ENCODE measurements at regions not wholly inside any gene's neighbourhood (a gene's known extent, or its start where the extent isn't known, plus 50 kb on each side); places are given as distances from the start of the nearest gene placed in this dataset.

GRCh38 chr2:150585221-150585971, 97.9 kb upstream of the RND3 start:
- DNase-seq (ENCODE audit: low spot score): no peak

GRCh38 chr2:150584081-150584480, 96.6 kb upstream of the RND3 start:
- no peak for DNase-seq (ENCODE audit: low spot score)

GRCh38 chr2:150581717-150582472, 94.4 kb upstream of the RND3 start:
- DNase-seq (ENCODE audit: low spot score): no peak

- DNase-seq (ENCODE audit: low spot score): no peak
Measured at GRCh38 chr2:150578481-150578880, 91.0 kb upstream of the RND3 start.

- no peak for DNase-seq (ENCODE audit: low spot score)
Measured at GRCh38 chr2:150575861-150576260, 88.4 kb upstream of the RND3 start.

- DNase-seq (ENCODE audit: low spot score): no peak
Measured at GRCh38 chr2:150572961-150573395, 85.5 kb upstream of the RND3 start.

- no peak for DNase-seq (ENCODE audit: low spot score)
Measured at GRCh38 chr2:150572194-150572766, 84.8 kb upstream of the RND3 start.

GRCh38 chr2:150571121-150571520, 83.7 kb upstream of the RND3 start:
- no peak for DNase-seq (ENCODE audit: low spot score)

- no peak for DNase-seq (ENCODE audit: low spot score)
Measured at GRCh38 chr2:150570712-150571111, 83.2 kb upstream of the RND3 start.

GRCh38 chr2:150569761-150570160, 82.3 kb upstream of the RND3 start:
- DNase-seq (ENCODE audit: low spot score): no peak

- DNase-seq (ENCODE audit: low spot score): no peak
Measured at GRCh38 chr2:150567771-150568301, 80.4 kb upstream of the RND3 start.

GRCh38 chr2:150566289-150566688, 78.8 kb upstream of the RND3 start:
- no peak for DNase-seq (ENCODE audit: low spot score)

GRCh38 chr2:150561076-150561475, 73.6 kb upstream of the RND3 start:
- DNase-seq (ENCODE audit: low spot score): no peak

GRCh38 chr2:150557020-150557600, 69.6 kb upstream of the RND3 start:
- no peak for DNase-seq (ENCODE audit: low spot score)

GRCh38 chr2:150555611-150556356, 68.3 kb upstream of the RND3 start:
- DNase-seq (ENCODE audit: low spot score): no peak

- no peak for DNase-seq (ENCODE audit: low spot score)
Measured at GRCh38 chr2:150554046-150554445, 66.6 kb upstream of the RND3 start.

GRCh38 chr2:150552041-150552820, 64.8 kb upstream of the RND3 start:
- no peak for DNase-seq (ENCODE audit: low spot score)

GRCh38 chr2:150549381-150549780, 61.9 kb upstream of the RND3 start:
- DNase-seq (ENCODE audit: low spot score): no peak

- DNase-seq (ENCODE audit: low spot score): no peak
Measured at GRCh38 chr2:150548527-150548926, 61.1 kb upstream of the RND3 start.

GRCh38 chr2:150545916-150546315, 58.4 kb upstream of the RND3 start:
- DNase-seq (ENCODE audit: low spot score): no peak

GRCh38 chr2:150544731-150545130, 57.3 kb upstream of the RND3 start:
- DNase-seq (ENCODE audit: low spot score): no peak
